ENCODE measurements at regions not wholly inside any gene's neighbourhood (a gene's known extent, or its start where the extent isn't known, plus 50 kb on each side); places are given as distances from the start of the nearest gene placed in this dataset.

GRCh38 chr15:46856839-46857502 lies 860.3 kb upstream of the SEMA6D start:
- TF ChIP-seq CTCF (IDR thresholded peaks at IDR 0.05; ENCODE audit: control extremely low read depth in 1 of 3, insufficient read depth in 1 of 3, low read depth in 1 of 3, low read length in 3 of 3) (no peak), EP300 (IDR thresholded peaks at IDR 0.05; ENCODE audit: borderline replicate concordance in 1 of 2, low read depth in 2 of 2, low read length in 2 of 2) (no peak), USF2 (IDR thresholded peaks at IDR 0.05; ENCODE audit: low read length) (no peak)

Measured in H1 (cell line).